GM12875 (cell line): ENCODE measurements at regions not wholly inside any gene's neighbourhood (a gene's known extent, or its start where the extent isn't known, plus 50 kb on each side); places are given as distances from the start of the nearest gene placed in this dataset.

Experiments used
- H3K4me3 ChIP-seq: one replicate; pipeline ENCODE4 v1.5.1; 2011; ENCODE audit warnings: low read depth, low read length, control low read depth
- CTCF ChIP-seq: IDR thresholded peaks from 2 replicates; pipeline ENCODE4 v1.5.1; 2011; ENCODE audit warnings: low read depth, mild to moderate bottlenecking, control low read depth, inconsistent platforms, low read length, moderate library complexity, borderline replicate concordance; ENCODE audit not compliant: insufficient read depth

GRCh38 chr10:3452173-3452626 lies 279.6 kb upstream of the PITRM1 start:
- no peak overlapping the region for H3K4me3 ChIP-seq
- TF ChIP-seq CTCF = no peak

- TF ChIP-seq CTCF = no peak
- no peak overlapping the region for H3K4me3 ChIP-seq
Observed at GRCh38 chr10:3451516-3452172, 279.1 kb upstream of the PITRM1 start.

DNA sequence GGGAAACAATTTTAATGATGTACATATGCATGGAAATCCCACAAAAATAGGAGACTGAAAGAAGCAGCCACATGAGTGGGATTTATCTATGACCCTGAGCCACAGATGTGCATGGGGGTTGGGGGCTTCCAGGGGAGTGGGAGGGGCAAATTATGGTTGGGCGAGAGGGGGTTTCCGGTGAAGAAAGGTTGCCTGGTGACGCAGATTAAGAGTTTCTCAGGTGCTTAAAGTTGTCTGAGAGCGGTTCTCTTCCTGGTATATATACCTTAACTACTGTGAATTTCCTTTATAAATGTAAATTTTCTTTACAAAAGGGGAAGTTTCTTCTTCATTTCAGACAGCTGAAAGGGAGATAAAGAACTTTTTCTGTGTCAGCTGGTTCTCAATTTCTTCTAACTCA lies 273.6 kb upstream of the PITRM1 start:
- no peak for TF ChIP-seq CTCF
- H3K4me3 ChIP-seq = no peak overlapping the region

DNA sequence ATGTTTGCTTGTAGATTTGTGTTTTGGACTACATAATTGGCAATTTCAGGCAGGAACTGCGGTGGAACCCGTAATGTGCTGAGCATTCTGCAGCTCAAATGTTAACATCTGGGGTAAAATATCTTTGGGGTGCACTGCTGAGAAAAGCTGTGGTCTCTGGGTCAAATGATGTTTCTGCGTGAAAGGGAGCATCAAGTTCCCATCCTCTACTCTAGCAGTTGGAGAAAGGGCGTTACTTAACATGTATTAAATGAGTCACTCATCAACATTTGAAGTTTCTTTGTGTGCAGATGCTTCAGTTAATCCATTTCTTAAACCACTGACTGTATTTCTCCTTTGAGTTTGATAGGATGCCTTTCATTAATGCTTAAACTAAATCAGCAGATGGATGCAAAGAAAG lies 273.1 kb upstream of the PITRM1 start:
- no peak overlapping the region for H3K4me3 ChIP-seq
- no peak for TF ChIP-seq CTCF

DNA sequence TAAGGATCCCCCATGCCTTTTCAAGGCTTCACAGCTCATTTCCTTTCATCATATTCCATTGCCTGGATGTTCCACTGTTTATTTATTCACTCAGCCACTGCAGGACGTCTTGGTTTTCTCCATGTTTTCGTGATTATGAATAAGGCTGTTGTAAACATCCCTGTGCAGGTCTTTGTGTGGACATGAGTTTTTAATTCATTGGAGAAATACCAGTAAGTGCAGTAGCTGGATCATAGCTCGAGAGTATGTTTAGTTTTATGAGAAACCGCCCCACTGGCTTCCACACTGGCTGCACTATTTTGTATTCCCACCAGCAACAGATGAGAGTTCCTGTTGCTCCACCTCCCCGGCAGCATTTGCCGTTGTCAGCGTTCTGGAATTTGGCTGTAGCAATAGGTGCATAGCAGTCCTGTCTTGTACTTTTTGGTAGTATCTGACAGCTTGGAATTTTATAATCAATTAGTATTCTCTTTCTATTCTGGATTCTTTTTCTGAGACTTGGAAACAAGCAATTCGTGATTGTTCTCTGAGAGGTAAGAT lies 269.9 kb upstream of the PITRM1 start:
- TF ChIP-seq CTCF = no peak
- H3K4me3 ChIP-seq = no peak overlapping the region

GRCh38 chr10:3439183-3439582 lies 266.6 kb upstream of the PITRM1 start:
- no peak overlapping the region for H3K4me3 ChIP-seq
- no peak for TF ChIP-seq CTCF

GRCh38 chr10:3438606-3439005 lies 266.0 kb upstream of the PITRM1 start:
- H3K4me3 ChIP-seq = no peak overlapping the region
- TF ChIP-seq CTCF = no peak
